Neural cell (in vitro differentiated cells): ENCODE measurements at regions not wholly inside any gene's neighbourhood (a gene's known extent, or its start where the extent isn't known, plus 50 kb on each side); places are given as distances from the start of the nearest gene placed in this dataset.

Source experiments
- H2AFZ ChIP-seq: fragments of 200-600, 300-800 bp; sonication (generic), shearing (Covaris generic); 2 replicates; pipeline ENCODE4 v1.6.0; 2014; ENCODE audit warnings: low read depth, mild to moderate bottlenecking, antibody characterized with exemption, low read length, moderate library complexity
- H3F3A ChIP-seq: fragments of 200-600 bp; shearing (Covaris generic); 2 replicates; pipeline ENCODE4 v1.6.1; 2016; ENCODE audit warnings: mild to moderate bottlenecking, moderate library complexity, mixed read lengths, antibody characterized with exemption, low read length; ENCODE audit not compliant: insufficient read depth, poor library complexity, severe bottlenecking
- H3K27ac ChIP-seq: fragments of 200-600, 300-800 bp; sonication (generic), shearing (Covaris generic); 2 replicates; pipeline ENCODE4 v1.5.1; 2014; ENCODE audit warnings: mild to moderate bottlenecking, low read length, moderate library complexity
- H3K27me3 ChIP-seq: fragments of 300-800, 200-600 bp; sonication (generic), shearing (Covaris generic); 2 replicates; pipeline ENCODE4 v1.6.0; 2014; ENCODE audit warnings: mild to moderate bottlenecking, low read depth, low read length, moderate library complexity; ENCODE audit not compliant: insufficient read depth
- H3K36me3 ChIP-seq: fragments of 300-800, 200-600 bp; sonication (generic), shearing (Covaris generic); 2 replicates; pipeline ENCODE4 v1.5.1; 2014; ENCODE audit warnings: mild to moderate bottlenecking, antibody characterized with exemption, low read length, moderate library complexity; ENCODE audit not compliant: insufficient read depth
- H3K4me2 ChIP-seq: fragments of 300-800, 200-600 bp; sonication (generic), shearing (Covaris generic); 2 replicates; pipeline ENCODE4 v1.6.0; 2014; ENCODE audit warnings: mild to moderate bottlenecking, low read length
- H3K4me3 ChIP-seq: fragments of 300-800, 200-600 bp; sonication (generic), shearing (Covaris generic); 2 replicates; pipeline ENCODE4 v1.5.1; 2014; ENCODE audit warnings: mild to moderate bottlenecking, low read length, moderate library complexity
- H3K79me2 ChIP-seq: fragments of 200-600 bp; shearing (Covaris generic); replicated peaks from 2 replicates; pipeline ENCODE4 v1.6.0; 2014; ENCODE audit warnings: mild to moderate bottlenecking, low read length, moderate library complexity; ENCODE audit not compliant: insufficient read depth
- H3K9ac ChIP-seq: fragments of 300-800, 200-600 bp; sonication (generic), shearing (Covaris generic); 2 replicates; pipeline ENCODE4 v1.6.1; 2016; ENCODE audit warnings: mild to moderate bottlenecking, low read length, mixed read lengths
- H3K9me2 ChIP-seq: fragments of 200-600 bp; shearing (Covaris generic); 2 replicates; pipeline ENCODE4 v1.6.1; 2016; ENCODE audit warnings: mild to moderate bottlenecking, low read length, mixed read lengths; ENCODE audit not compliant: insufficient read depth
- H3K9me3 ChIP-seq: fragments of 200-600, 300-800 bp; sonication (generic), shearing (Covaris generic); 2 replicates; pipeline ENCODE4 v1.6.1; 2016; ENCODE audit warnings: mild to moderate bottlenecking, mixed run types, low read length, moderate library complexity, mixed read lengths
- H4K20me1 ChIP-seq: fragments of 200-600 bp; shearing (Covaris generic); 2 replicates; pipeline ENCODE4 v1.6.1; 2016; ENCODE audit warnings: mild to moderate bottlenecking, mixed run types; ENCODE audit not compliant: insufficient read depth
- CTCF ChIP-seq: fragments of 450-650 bp; IDR thresholded peaks from 2 replicates; pipeline ENCODE4 v1.5.1; 2014; ENCODE audit warnings: antibody characterized with exemption, mild to moderate bottlenecking, moderate library complexity; ENCODE audit not compliant: poor library complexity, severe bottlenecking
- EP300 ChIP-seq: fragments of 450-650 bp; conservative IDR thresholded peaks from 2 replicates; pipeline ENCODE4 v1.6.1; 2014; ENCODE audit warnings: antibody characterized with exemption, mild to moderate bottlenecking, moderate library complexity; ENCODE audit not compliant: poor library complexity, severe bottlenecking
- EZH2 ChIP-seq: fragments of 200-600, 300-800 bp; shearing (Covaris generic), sonication (generic); IDR thresholded peaks from 2 replicates; pipeline ENCODE4 v1.6.1; 2014; ENCODE audit warnings: antibody characterized with exemption, low read length, borderline replicate concordance, mild to moderate bottlenecking; ENCODE audit not compliant: insufficient read depth, poor library complexity, severe bottlenecking
- MXI1 ChIP-seq: fragments of 450-650 bp; conservative IDR thresholded peaks from 2 replicates; pipeline ENCODE4 v1.6.1; 2014; ENCODE audit warnings: antibody characterized with exemption, mild to moderate bottlenecking; ENCODE audit not compliant: poor library complexity, severe bottlenecking
- POLR2AphosphoS5 ChIP-seq: IDR thresholded peaks from 2 replicates; pipeline ENCODE4 v1.6.1; 2012
- RAD21 ChIP-seq: fragments of 450-650 bp; conservative IDR thresholded peaks from 2 replicates; pipeline ENCODE4 v1.6.1; 2014; ENCODE audit warnings: antibody characterized with exemption, mild to moderate bottlenecking, moderate library complexity
- REST ChIP-seq: IDR thresholded peaks from 2 replicates; pipeline ENCODE4 v1.6.1; 2012; ENCODE audit warnings: borderline replicate concordance
- SMC3 ChIP-seq: fragments of 450-650 bp; conservative IDR thresholded peaks from 2 replicates; pipeline ENCODE4 v1.6.1; 2014; ENCODE audit warnings: antibody characterized with exemption, mild to moderate bottlenecking, moderate library complexity; ENCODE audit not compliant: poor library complexity
- TAF1 ChIP-seq: IDR thresholded peaks from 2 replicates; pipeline ENCODE4 v1.6.1; 2012; ENCODE audit warnings: low read depth

- Histone ChIP-seq H3K9me3 (no peaks in the 10 kb centered on the region), H3K27me3 (no peaks in the 10 kb centered on the region), H4K20me1 (no peaks in the 10 kb centered on the region), H3K79me2 (no peaks in the 10 kb centered on the region), H3K4me3 (no peak overlapping the region), H3F3A (no peaks in the 10 kb centered on the region), H3K9ac (no peak overlapping the region), H2AFZ (no peak overlapping the region), H3K27ac (no peak overlapping the region), H3K9me2 (no peaks in the 10 kb centered on the region), H3K4me2 (no peak overlapping the region), H3K36me3 (no peaks in the 10 kb centered on the region)
- TF ChIP-seq RAD21 (no peak), TAF1 (no peak), CTCF (no peak), SMC3 (no peak), POLR2AphosphoS5 (no peak), MXI1 (no peak), REST (no peak), EP300 (no peak), EZH2 (no peak)
Measured at GRCh38 chr16:80440667-80441066, 100.1 kb upstream of the DYNLRB2 start.

- Histone ChIP-seq H3K27me3 (no peaks in the 10 kb centered on the region), H3K9me2 (no peaks in the 10 kb centered on the region), H2AFZ (no peak overlapping the region), H3K4me3 (no peak overlapping the region), H3K36me3 (no peaks in the 10 kb centered on the region), H3F3A (no peaks in the 10 kb centered on the region), H4K20me1 (no peaks in the 10 kb centered on the region), H3K9me3 (no peaks in the 10 kb centered on the region), H3K9ac (no peak overlapping the region), H3K4me2 (no peak overlapping the region), H3K27ac (no peak overlapping the region), H3K79me2 (no peaks in the 10 kb centered on the region)
- TF ChIP-seq EZH2 = no peak
- no peak for TF ChIP-seq TAF1
- TF ChIP-seq POLR2AphosphoS5 = no peak
- TF ChIP-seq REST = no peak
- no peak for TF ChIP-seq EP300
- TF ChIP-seq CTCF = no peak
- TF ChIP-seq SMC3 = no peak
- no peak for TF ChIP-seq RAD21
- no peak for TF ChIP-seq MXI1
Measured at GRCh38 chr16:80437707-80438106, 103.1 kb upstream of the DYNLRB2 start.
